K562 (cell line): ENCODE measurements at regions not wholly inside any gene's neighbourhood (a gene's known extent, or its start where the extent isn't known, plus 50 kb on each side); places are given as distances from the start of the nearest gene placed in this dataset.

Source experiments
- HNRNPH1 ChIP-seq: fragments of 200-400 bp; formaldehyde crosslinking; optimal IDR thresholded peaks from 2 replicates; pipeline ENCODE3; 2017; ENCODE audit warnings: low read depth, mild to moderate bottlenecking, low read length, moderate library complexity
- MEF2A ChIP-seq: IDR thresholded peaks from 2 replicates; pipeline ENCODE4 v1.6.1; 2011; ENCODE audit warnings: low read depth, mild to moderate bottlenecking, low read length, moderate library complexity; ENCODE audit not compliant: control insufficient read depth
- POLR2AphosphoS5 ChIP-seq: IDR thresholded peaks from 2 replicates; pipeline ENCODE4 v1.6.1; 2011; ENCODE audit warnings: mild to moderate bottlenecking, low read depth, low read length, moderate library complexity; ENCODE audit not compliant: control insufficient read depth, insufficient read depth
- TF ChIP-seq, protein P1 (sequence below): fragments of 250-450 bp; sonication (Bioruptor Pico); IDR thresholded peaks from 2 replicates; pipeline ENCODE4 v1.4.0; 2020

- TF ChIP-seq, protein P1, sequence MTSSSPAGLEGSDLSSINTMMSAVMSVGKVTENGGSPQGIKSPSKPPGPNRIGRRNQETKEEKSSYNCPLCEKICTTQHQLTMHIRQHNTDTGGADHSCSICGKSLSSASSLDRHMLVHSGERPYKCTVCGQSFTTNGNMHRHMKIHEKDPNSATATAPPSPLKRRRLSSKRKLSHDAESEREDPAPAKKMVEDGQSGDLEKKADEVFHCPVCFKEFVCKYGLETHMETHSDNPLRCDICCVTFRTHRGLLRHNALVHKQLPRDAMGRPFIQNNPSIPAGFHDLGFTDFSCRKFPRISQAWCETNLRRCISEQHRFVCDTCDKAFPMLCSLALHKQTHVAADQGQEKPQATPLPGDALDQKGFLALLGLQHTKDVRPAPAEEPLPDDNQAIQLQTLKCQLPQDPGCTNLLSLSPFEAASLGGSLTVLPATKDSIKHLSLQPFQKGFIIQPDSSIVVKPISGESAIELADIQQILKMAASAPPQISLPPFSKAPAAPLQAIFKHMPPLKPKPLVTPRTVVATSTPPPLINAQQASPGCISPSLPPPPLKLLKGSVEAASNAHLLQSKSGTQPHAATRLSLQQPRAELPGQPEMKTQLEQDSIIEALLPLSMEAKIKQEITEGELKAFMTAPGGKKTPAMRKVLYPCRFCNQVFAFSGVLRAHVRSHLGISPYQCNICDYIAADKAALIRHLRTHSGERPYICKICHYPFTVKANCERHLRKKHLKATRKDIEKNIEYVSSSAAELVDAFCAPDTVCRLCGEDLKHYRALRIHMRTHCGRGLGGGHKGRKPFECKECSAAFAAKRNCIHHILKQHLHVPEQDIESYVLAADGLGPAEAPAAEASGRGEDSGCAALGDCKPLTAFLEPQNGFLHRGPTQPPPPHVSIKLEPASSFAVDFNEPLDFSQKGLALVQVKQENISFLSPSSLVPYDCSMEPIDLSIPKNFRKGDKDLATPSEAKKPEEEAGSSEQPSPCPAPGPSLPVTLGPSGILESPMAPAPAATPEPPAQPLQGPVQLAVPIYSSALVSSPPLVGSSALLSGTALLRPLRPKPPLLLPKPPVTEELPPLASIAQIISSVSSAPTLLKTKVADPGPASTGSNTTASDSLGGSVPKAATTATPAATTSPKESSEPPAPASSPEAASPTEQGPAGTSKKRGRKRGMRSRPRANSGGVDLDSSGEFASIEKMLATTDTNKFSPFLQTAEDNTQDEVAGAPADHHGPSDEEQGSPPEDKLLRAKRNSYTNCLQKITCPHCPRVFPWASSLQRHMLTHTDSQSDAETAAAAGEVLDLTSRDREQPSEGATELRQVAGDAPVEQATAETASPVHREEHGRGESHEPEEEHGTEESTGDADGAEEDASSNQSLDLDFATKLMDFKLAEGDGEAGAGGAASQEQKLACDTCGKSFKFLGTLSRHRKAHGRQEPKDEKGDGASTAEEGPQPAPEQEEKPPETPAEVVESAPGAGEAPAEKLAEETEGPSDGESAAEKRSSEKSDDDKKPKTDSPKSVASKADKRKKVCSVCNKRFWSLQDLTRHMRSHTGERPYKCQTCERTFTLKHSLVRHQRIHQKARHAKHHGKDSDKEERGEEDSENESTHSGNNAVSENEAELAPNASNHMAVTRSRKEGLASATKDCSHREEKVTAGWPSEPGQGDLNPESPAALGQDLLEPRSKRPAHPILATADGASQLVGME (CRISPR knock-in tag) = no peak
- TF ChIP-seq MEF2A (no peak), HNRNPH1 (no peak), POLR2AphosphoS5 (no peak)
Measured at GRCh38 chr1:147417024-147417423, 124.3 kb upstream of the BCL9 start.
